Psoas muscle (tissue), 7 donors: ENCODE measurements at regions not wholly inside any gene's neighbourhood (a gene's known extent, or its start where the extent isn't known, plus 50 kb on each side); places are given as distances from the start of the nearest gene placed in this dataset.

ENCODE experiments used
- ATAC-seq, 4 donors: fragments of 200-7000 bp; cut with Tn5 transposase; one replicate each; pipeline ENCODE4 v1.9.1; 2020; ENCODE audit warnings: moderate library complexity in 3 of 4, mild to moderate bottlenecking in 2 of 4
- DNase-seq, 2 donors: peaks; one replicate each; pipeline ENCODE4 v3.0.0-alpha.2; 2020
- H3K27ac ChIP-seq: fragments of 200-600 bp; one replicate; pipeline ENCODE4 v1.8.0; 2022
- H3K27me3 ChIP-seq, 3 donors: fragments of 200-600 bp in 1 of 3; one replicate each; pipeline versions ENCODE4 v1.6.1 to v1.8.0; 2013 to 2022; ENCODE audit warnings: low read length in 2 of 3, mild to moderate bottlenecking in 2 of 3, moderate library complexity in 1 of 3; ENCODE audit not compliant: insufficient read depth in 3 of 3
- H3K36me3 ChIP-seq, 2 donors: fragments of 200-600 bp in 1 of 2; one replicate each; pipeline versions ENCODE4 v1.6.1 to v1.8.0; 2013 to 2022; ENCODE audit warnings: low read depth in 1 of 2, mild to moderate bottlenecking in 1 of 2, moderate library complexity in 1 of 2; ENCODE audit not compliant: insufficient read depth in 1 of 2
- H3K4me1 ChIP-seq: fragments of 200-600 bp; one replicate; pipeline ENCODE4 v1.8.0; 2022
- H3K4me3 ChIP-seq: fragments of 200-600 bp; one replicate; pipeline ENCODE4 v1.8.0; 2022; ENCODE audit warnings: mild to moderate bottlenecking
- H3K9me3 ChIP-seq: fragments of 200-600 bp; one replicate; pipeline ENCODE4 v1.8.0; 2022
- CTCF ChIP-seq: fragments of 200-600 bp; IDR thresholded peaks from one replicate; pipeline ENCODE4 v1.8.0; 2022; ENCODE audit warnings: antibody characterized with exemption
- WGBS, 3 donors: extraction: QIAGEN DNeasy Blood & Tissue Kit; methylation state at CpG; one replicate each; pipeline versions ENCODE4 v1.1.6 to v1.1.7; 2013; 5-methylcytosine and 5-hydroxymethylcytosine counted together
- intact Hi-C, 2 donors: fragments of 100-400 bp; cut with DNase I; formaldehyde crosslinking; loops; one replicate each; pipeline versions ENCODE4 v1.11.0 to v1.14.2; 2022
- donor health status: healthy with polysubstance abuse.
- donor health status: DM: no; HTN: no; CAD: no; lungs with moderate emphysema.
- donor health status: Bipolar disorder and iron deficiency.
- donor health status: healthy.
- donor health status: DM: yes; HTN: yes; CAD: no.
- donor health status: DM: no; HTN: no; CAD: no.
- donor health status: DM: yes; HTN: yes; CAD: no.

DNA sequence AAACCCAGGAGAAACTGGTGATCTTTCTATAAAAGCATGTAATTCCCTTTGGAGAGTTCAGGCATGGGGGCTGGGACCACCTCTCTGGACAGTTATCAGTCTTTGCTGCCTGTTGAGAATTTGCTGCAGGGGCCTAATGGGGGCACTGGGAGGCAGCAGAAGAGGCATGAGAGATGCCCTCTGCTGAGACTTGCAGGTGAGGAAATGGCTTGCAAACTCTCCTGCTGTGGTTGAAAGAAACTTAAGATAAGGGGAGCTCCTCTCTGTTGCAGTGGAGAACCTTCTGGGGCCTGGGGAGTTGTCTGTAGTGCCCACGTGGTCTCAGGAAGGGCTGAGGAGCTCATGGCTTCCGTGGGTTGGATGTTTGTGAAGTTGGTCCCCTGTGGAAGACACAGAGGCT, 301.1 kb upstream of the FOXF1 start:
- intact Hi-C loops: no loop called here
- H3K9me3 ChIP-seq: no peaks in the 10 kb centered on the region
- WGBS, 3 donors: 29 to 39% (median 36%) methylated on average over 2 of the region's 2 CpGs
- no peaks in the 10 kb centered on the region for H3K36me3 ChIP-seq
- TF ChIP-seq CTCF: no peak
- no peak overlapping the region for H3K27ac ChIP-seq
- no peak overlapping the region for H3K4me3 ChIP-seq
- no peak for DNase-seq
- no peak for ATAC-seq
- peaks cover 0 to 3% (median 0%) of the 10 kb centered on the region in 3 donors for H3K27me3 ChIP-seq
- no peaks in the 10 kb centered on the region for H3K4me1 ChIP-seq

GRCh38 chr16:86210403-86211193, 299.7 kb upstream of the FOXF1 start:
- intact Hi-C loops: no loop called here
- 70 to 73% (median 72%) methylated on average over 19 of the region's 19 CpGs for WGBS, 3 donors
- ATAC-seq (no peak), DNase-seq (no peak)
- no peak for TF ChIP-seq CTCF
- H3K4me1 ChIP-seq: no peaks in the 10 kb centered on the region
- no peak overlapping the region for H3K4me3 ChIP-seq
- H3K9me3 ChIP-seq: no peaks in the 10 kb centered on the region
- H3K27ac ChIP-seq: no peak overlapping the region
- H3K27me3 ChIP-seq: peaks cover 0 to 8% (median 0%) of the 10 kb centered on the region in 3 donors
- no peaks in the 10 kb centered on the region for H3K36me3 ChIP-seq

GRCh38 chr16:86211265-86211664, 299.1 kb upstream of the FOXF1 start:
- no peak overlapping the region for H3K27ac ChIP-seq
- TF ChIP-seq CTCF: no peak
- intact Hi-C loops: no loop called here
- H3K4me1 ChIP-seq: no peaks in the 10 kb centered on the region
- no peaks in the 10 kb centered on the region for H3K36me3 ChIP-seq
- H3K9me3 ChIP-seq: no peaks in the 10 kb centered on the region
- H3K27me3 ChIP-seq: peaks cover 0 to 8% (median 0%) of the 10 kb centered on the region in 3 donors
- H3K4me3 ChIP-seq: no peak overlapping the region
- 72 to 78% (median 75%) methylated on average over 5 of the region's 5 CpGs for WGBS, 3 donors
- no peak for DNase-seq
- ATAC-seq: no peak

DNA sequence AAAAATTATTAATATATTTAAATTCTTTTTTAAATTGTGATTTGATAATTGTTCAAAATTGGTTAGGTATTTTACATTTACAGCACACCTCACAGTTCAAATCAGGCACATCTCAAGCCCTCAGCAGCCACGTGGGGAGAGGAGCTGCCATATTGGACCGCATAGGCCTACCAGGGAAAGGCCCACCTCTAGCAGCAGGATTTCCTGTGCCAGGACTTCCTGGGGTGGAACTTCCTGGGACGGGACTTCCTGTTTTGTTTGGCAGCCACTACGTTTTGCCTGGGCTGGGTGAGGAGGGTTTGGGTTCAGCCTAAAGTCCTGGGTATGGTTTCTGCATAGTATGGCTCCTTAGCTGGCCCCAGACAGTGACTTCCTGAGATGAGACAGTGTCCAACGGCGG, 298.5 kb upstream of the FOXF1 start:
- H3K4me3 ChIP-seq: no peak overlapping the region
- no peaks in the 10 kb centered on the region for H3K4me1 ChIP-seq
- no peak for DNase-seq
- no peaks in the 10 kb centered on the region for H3K36me3 ChIP-seq
- peaks cover 0 to 6% (median 0%) of the 10 kb centered on the region in 3 donors for H3K27me3 ChIP-seq
- WGBS, 3 donors: 62 to 68% (median 64%) methylated on average over 6 of the region's 6 CpGs
- intact Hi-C loops: no loop called here
- ATAC-seq: no peak
- H3K9me3 ChIP-seq: no peaks in the 10 kb centered on the region
- TF ChIP-seq CTCF: no peak
- H3K27ac ChIP-seq: no peak overlapping the region
